ENCODE measurements at regions not wholly inside any gene's neighbourhood (a gene's known extent, or its start where the extent isn't known, plus 50 kb on each side); places are given as distances from the start of the nearest gene placed in this dataset.

DNA sequence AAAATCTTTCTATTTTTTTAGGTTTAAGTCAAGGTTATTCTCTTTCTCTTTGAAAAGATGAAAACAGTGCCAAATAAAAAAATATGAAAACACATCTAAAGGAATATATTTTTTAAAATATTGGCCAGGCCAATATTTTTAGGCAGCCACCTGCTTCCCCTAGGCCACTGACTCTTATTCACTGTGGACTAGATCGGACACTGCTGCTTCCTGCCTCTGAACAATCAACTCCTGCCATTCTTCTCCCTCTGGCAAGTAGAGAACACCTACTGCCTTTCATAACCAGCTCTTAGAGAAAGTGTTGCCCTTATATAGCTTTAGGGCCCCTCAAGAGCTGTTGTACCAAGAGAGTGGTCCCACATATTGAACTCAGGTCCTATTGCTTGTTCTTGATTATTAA lies 529.2 kb downstream of the RAPGEF2 start:
- POLR2A ChIA-PET, result no interaction called here
- DNase-seq (no peak), ATAC-seq (ENCODE audit: low read depth) (no peak)
- no peaks in the 10 kb centered on the region for H3K9me3 Mint-ChIP-seq
- no peak overlapping the region for H3K4me3 Mint-ChIP-seq
- no peak overlapping the region for H3K27ac Mint-ChIP-seq
- no peaks in the 10 kb centered on the region for H3K27me3 Mint-ChIP-seq
- no peaks in the 10 kb centered on the region for H3K4me1 Mint-ChIP-seq
- H3K36me3 Mint-ChIP-seq, result no peaks in the 10 kb centered on the region

DNA sequence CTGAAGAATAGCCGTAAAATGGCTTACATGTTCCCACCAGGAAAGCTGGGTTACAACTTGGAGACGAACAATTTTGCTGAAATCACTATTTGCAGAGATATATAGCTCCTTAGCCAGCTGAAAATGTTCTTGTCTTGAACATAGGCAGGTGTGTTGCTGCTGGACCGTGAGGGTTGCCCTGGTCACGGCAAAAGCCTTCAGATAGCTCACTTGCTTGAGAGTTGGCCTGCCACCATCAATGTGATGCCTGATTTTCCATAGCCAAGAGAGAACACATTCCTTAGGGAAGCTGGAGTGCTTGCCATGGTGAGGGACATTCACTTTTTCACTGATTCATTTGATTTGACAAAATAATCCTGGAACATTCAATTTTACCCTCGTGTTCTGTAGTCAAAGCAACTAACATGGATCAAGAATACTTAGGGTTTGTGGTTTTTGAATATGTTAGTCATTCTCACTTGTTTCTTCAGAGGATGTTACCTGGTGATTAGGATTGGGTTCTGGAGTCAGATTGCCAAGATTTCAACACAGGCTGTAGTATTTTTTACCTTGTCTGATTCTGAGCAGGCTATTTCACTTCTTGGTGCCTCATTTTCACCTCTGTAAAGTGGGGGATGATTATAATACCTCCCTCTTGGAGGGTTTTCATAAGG lies 536.9 kb downstream of the RAPGEF2 start:
- Mint-ChIP-seq H3K9me3 (peaks cover 2% of the 10 kb centered on the region), H3K4me1 (no peaks in the 10 kb centered on the region), H3K27me3 (no peaks in the 10 kb centered on the region), H3K36me3 (no peaks in the 10 kb centered on the region), H3K4me3 (no peak overlapping the region), H3K27ac (no peak overlapping the region)
- POLR2A ChIA-PET, result no interaction called here
- DNase-seq (no peak), ATAC-seq (ENCODE audit: low read depth) (no peak)

DNA sequence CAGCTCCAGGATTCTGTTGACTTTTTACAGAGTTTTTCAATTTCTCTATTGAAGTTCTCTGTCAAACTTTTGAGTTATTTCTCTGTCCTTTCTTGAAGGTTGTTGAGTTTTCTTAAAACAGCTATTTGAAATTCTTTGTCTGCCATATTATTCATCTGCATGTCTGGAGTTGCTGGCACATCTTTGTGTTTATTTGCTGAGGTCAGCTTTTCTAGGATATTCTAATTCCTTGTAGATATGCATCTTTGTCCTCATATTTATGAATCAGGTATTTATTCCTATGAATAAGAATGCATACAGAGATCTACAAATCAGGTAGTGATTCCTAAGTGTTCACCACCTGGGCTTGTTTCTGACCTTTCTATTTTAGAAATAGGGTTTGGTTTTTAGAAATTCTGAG lies 546.4 kb downstream of the RAPGEF2 start:
- no peak overlapping the region for H3K4me3 Mint-ChIP-seq
- POLR2A ChIA-PET, result no interaction called here

DNA sequence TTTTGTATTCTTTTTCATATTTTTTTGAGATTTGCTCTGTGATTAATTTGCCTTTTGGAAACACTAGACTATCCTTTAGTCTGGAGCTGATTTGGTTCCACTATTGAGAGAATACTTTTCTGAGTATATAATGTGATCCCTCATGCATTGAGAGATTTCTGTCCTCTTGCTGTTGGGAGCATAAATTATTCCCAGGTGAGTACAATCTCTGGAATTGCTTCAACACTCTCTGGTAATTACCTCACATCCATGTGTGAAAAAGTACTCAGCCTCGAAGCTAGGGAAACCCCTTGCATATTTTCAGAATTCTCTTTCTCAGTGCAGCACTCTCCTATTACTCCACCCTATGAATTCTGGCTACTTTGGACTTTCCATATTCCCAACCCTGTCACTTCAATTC lies 550.0 kb downstream of the RAPGEF2 start:
- Mint-ChIP-seq H3K27ac (no peak overlapping the region), H3K4me1 (no peaks in the 10 kb centered on the region), H3K9me3 (no peaks in the 10 kb centered on the region), H3K36me3 (no peaks in the 10 kb centered on the region), H3K4me3 (no peak overlapping the region), H3K27me3 (no peaks in the 10 kb centered on the region)
- POLR2A ChIA-PET, result no interaction called here
- no peak for DNase-seq
- ATAC-seq (ENCODE audit: low read depth), result no peak

More for the DNA sequence above, 546.4 kb downstream of the RAPGEF2 start:
- Mint-ChIP-seq H3K9me3 (no peaks in the 10 kb centered on the region), H3K27me3 (no peaks in the 10 kb centered on the region), H3K4me1 (no peaks in the 10 kb centered on the region), H3K36me3 (no peaks in the 10 kb centered on the region), H3K27ac (no peak overlapping the region)
- DNase-seq (no peak), ATAC-seq (ENCODE audit: low read depth) (no peak)

DNA sequence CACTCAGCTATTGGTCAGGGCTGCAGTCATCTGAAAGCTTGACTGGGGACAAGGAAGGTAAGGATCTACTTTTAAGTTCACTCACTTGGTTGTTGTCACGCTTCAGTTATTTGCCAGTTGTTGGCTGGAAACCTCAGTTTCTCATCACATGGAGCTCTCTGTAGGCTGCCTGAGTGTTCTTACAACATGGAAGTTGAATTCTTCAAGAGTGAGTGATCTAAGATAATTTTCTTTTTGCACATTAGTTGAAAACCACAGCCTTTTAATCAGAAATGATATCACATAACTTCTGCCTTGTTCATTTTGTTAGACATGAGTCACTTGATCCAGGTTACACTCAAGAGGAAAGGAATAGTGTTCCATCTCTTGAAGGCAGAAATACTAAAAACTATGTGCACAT lies 552.7 kb downstream of the RAPGEF2 start:
- no peak overlapping the region for H3K27ac Mint-ChIP-seq
- no peak for DNase-seq
- H3K27me3 Mint-ChIP-seq, result no peaks in the 10 kb centered on the region
- H3K9me3 Mint-ChIP-seq, result no peaks in the 10 kb centered on the region
- H3K36me3 Mint-ChIP-seq, result no peaks in the 10 kb centered on the region
- POLR2A ChIA-PET, result no interaction called here
- no peak for ATAC-seq (ENCODE audit: low read depth)
- no peak overlapping the region for H3K4me3 Mint-ChIP-seq
- no peaks in the 10 kb centered on the region for H3K4me1 Mint-ChIP-seq

DNA sequence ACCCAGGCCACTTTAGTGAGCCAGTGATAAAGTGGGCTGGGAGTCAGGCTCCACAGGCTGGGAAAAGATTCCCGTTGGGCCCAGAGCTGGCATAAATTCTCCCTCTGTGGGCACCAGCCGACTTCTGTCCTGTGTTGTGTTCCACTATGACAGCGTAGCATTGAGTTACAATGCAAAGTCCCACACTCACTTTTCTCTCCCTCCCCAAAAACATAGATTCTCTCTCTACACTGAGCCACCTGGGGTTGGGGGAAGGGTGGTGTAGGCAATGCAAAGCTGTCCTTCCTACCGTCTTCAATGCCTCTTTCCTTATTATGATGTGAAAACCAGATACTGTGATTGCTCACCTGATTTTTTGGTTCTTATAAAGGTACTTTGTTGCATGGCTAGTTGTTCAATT lies 566.2 kb downstream of the RAPGEF2 start:
- Mint-ChIP-seq H3K36me3 (no peaks in the 10 kb centered on the region), H3K27ac (no peak overlapping the region), H3K27me3 (no peaks in the 10 kb centered on the region), H3K9me3 (no peaks in the 10 kb centered on the region), H3K4me1 (no peaks in the 10 kb centered on the region), H3K4me3 (no peak overlapping the region)
- ATAC-seq (ENCODE audit: low read depth) (no peak), DNase-seq (no peak)
- POLR2A ChIA-PET, result no interaction called here

DNA sequence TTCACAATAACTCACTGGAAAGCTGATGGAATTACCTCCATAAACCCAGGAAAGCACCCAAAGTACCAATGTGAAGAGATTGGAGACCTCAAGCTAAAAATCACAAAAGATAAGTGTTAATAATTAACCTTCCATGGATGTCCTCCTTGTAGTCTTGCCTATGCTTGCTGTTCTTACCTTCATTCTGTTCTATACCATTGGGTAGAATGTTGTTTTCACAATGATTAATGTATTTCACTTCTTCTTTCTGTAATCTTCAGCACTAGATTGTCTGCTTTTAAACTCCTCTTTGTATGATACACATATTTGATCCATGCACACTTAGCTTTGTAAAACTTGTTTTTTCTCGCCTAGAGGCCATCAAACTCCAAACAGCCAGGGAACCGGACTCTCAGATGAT lies 570.3 kb downstream of the RAPGEF2 start:
- no peaks in the 10 kb centered on the region for H3K9me3 Mint-ChIP-seq
- DNase-seq (no peak), ATAC-seq (ENCODE audit: low read depth) (no peak)
- POLR2A ChIA-PET, result no interaction called here
- no peaks in the 10 kb centered on the region for H3K4me1 Mint-ChIP-seq
- no peaks in the 10 kb centered on the region for H3K36me3 Mint-ChIP-seq
- H3K4me3 Mint-ChIP-seq, result no peak overlapping the region
- H3K27ac Mint-ChIP-seq, result no peak overlapping the region
- no peaks in the 10 kb centered on the region for H3K27me3 Mint-ChIP-seq

DNA sequence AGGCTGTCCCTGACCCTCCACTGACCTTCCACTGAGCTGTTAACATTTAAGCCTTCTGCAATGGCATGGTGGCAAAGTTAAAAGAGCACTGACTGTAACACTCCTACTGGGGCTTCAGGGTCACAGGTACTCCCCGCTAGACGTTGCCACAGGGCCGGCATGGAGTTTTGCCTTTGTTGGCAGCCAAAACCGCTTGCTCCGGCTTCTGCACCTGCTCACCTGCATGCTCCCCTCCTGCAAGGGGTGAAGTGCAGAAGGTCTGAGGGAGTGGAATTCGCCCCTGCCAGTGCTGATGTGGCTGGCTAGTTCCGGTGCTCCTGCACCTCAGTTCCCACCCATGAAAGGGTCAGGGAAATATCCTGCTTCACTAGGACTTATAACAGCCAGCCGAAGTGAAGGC lies 571.4 kb downstream of the RAPGEF2 start:
- no peak for DNase-seq
- Mint-ChIP-seq H3K4me3 (no peak overlapping the region), H3K9me3 (no peaks in the 10 kb centered on the region), H3K27ac (no peak overlapping the region), H3K4me1 (no peaks in the 10 kb centered on the region), H3K36me3 (no peaks in the 10 kb centered on the region), H3K27me3 (no peaks in the 10 kb centered on the region)
- no peak for ATAC-seq (ENCODE audit: low read depth)
- POLR2A ChIA-PET, result no interaction called here

DNA sequence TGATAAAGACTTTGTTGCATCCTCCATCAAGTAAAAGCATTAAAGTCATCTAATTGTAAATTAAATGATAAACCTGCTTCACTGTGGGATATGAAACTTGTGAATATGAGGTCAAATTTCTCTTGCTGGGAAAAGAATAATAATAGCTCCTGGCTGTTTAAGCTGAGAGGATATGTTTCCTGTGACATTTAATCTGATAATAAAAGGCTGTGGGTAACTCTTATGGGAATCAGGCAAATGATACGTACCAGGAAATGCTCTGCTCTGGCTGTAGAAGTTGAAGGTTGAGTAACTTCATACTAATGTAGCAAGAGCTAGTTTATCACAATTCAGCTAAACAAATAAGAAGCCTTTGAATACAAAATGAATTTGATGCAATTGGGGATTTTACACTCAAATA lies 574.6 kb downstream of the RAPGEF2 start:
- POLR2A ChIA-PET, result no interaction called here
- DNase-seq (no peak), ATAC-seq (ENCODE audit: low read depth) (no peak)
- H3K27me3 Mint-ChIP-seq, result no peaks in the 10 kb centered on the region
- no peaks in the 10 kb centered on the region for H3K9me3 Mint-ChIP-seq
- no peaks in the 10 kb centered on the region for H3K36me3 Mint-ChIP-seq
- H3K4me1 Mint-ChIP-seq, result no peaks in the 10 kb centered on the region
- H3K27ac Mint-ChIP-seq, result no peak overlapping the region
- no peak overlapping the region for H3K4me3 Mint-ChIP-seq

DNA sequence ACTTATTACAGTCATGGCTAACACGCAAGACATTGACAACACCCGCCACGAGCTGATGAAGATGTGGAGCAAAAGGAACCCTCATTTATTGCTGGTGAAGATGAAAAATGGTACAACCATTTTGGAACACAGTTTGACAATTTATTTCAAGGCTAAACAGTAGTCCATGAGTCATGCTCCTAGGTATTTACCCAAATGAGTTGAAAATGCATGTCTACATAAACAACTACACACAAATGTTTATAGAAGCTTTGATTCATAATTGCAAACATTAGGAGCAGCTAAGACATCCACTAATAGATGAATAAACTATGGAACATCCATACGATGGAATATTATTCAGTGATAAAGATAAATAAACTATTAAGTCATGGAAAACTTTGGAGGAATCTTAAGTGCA lies 580.1 kb downstream of the RAPGEF2 start:
- Mint-ChIP-seq H3K4me1 (no peaks in the 10 kb centered on the region), H3K4me3 (no peak overlapping the region), H3K27me3 (no peaks in the 10 kb centered on the region), H3K9me3 (peaks cover 4% of the 10 kb centered on the region), H3K36me3 (no peaks in the 10 kb centered on the region), H3K27ac (no peak overlapping the region)
- no peak for DNase-seq
- ATAC-seq (ENCODE audit: low read depth), result no peak
- POLR2A ChIA-PET, result no interaction called here

DNA sequence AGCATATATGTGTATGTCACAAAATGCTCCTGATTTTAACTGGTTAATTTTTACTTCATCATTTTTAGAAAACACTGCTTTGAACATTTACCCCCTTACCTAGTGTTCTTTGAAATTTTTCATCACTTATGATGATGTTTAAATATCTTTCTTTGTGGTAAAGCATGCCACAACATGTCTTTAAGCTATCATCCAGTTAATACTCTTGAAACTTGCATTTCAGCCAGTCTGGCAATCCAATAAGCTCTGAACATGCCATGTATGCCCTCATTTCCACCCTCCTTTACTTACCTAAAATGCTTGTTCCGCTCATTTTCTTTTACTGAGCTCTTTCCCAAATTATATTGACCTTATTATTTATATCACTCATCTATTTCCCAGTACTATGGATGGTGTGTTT lies 581.2 kb downstream of the RAPGEF2 start:
- POLR2A ChIA-PET, result no interaction called here
- peaks cover 4% of the 10 kb centered on the region for H3K9me3 Mint-ChIP-seq
- H3K27ac Mint-ChIP-seq, result no peak overlapping the region
- no peaks in the 10 kb centered on the region for H3K4me1 Mint-ChIP-seq
- ATAC-seq (ENCODE audit: low read depth), result no peak
- no peak for DNase-seq
- no peaks in the 10 kb centered on the region for H3K36me3 Mint-ChIP-seq
- H3K27me3 Mint-ChIP-seq, result no peaks in the 10 kb centered on the region
- H3K4me3 Mint-ChIP-seq, result no peak overlapping the region

DNA sequence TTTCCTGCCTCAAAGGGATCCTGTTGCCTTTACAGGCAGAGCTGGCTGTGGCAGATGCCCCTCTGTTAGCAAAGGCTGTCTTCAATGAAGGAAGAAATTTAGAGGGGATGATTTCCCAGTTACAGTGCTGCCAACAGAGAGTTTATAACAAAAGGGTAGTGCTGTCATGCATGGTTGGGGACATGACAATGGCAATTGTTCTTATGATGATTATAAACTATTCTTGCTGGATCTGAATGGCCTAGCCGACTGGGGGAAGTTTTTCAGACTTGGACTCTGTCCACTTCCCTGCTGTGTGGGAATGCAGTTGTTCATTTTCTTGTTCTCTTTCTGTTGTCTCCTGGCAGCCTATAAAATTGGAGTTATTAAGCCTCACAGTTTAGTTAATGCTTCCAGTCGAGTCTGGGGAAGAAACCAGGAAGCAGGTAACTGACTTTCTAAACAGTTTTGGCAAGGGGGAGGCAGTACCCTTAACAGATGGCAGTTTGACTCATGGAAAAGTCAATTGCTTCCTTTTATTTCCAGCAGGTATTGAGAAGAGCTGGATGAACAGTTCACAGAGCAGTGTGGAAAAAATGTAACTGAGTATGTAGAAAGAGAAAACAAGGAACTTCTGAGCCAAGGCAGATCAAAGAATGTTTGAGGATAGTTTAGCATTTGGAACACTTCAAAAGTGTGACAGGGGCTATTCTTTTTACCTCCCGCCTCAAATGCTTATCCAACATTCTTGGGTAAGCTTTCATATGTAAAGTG lies 582.6 kb downstream of the RAPGEF2 start:
- DNase-seq, result no peak
- Mint-ChIP-seq H3K27ac (no peak overlapping the region), H3K4me3 (no peak overlapping the region), H3K27me3 (no peaks in the 10 kb centered on the region), H3K4me1 (no peaks in the 10 kb centered on the region), H3K9me3 (peaks cover 4% of the 10 kb centered on the region), H3K36me3 (no peaks in the 10 kb centered on the region)
- POLR2A ChIA-PET, result no interaction called here
- no peak for ATAC-seq (ENCODE audit: low read depth)

DNA sequence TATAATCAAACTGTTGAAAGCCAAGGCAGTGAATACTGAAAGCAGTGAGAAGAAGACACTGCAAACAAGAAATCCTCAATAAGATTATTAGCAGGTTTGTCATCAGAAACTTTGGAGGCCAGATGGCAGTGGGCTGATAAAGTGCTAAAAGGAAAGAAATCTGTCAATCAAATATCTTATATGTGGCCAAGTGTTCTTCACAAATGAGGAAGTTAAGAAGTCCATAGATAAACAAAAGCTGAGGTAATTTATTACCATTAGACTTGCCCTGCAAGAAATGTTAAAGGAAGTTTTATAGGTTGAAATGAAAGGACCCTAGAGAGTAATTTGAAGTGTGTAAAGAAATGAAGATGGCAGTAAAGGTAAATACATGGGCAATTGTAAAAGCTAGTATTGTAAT lies 586.6 kb downstream of the RAPGEF2 start:
- Mint-ChIP-seq H3K27ac (no peak overlapping the region), H3K4me1 (no peaks in the 10 kb centered on the region), H3K4me3 (no peak overlapping the region)

DNA sequence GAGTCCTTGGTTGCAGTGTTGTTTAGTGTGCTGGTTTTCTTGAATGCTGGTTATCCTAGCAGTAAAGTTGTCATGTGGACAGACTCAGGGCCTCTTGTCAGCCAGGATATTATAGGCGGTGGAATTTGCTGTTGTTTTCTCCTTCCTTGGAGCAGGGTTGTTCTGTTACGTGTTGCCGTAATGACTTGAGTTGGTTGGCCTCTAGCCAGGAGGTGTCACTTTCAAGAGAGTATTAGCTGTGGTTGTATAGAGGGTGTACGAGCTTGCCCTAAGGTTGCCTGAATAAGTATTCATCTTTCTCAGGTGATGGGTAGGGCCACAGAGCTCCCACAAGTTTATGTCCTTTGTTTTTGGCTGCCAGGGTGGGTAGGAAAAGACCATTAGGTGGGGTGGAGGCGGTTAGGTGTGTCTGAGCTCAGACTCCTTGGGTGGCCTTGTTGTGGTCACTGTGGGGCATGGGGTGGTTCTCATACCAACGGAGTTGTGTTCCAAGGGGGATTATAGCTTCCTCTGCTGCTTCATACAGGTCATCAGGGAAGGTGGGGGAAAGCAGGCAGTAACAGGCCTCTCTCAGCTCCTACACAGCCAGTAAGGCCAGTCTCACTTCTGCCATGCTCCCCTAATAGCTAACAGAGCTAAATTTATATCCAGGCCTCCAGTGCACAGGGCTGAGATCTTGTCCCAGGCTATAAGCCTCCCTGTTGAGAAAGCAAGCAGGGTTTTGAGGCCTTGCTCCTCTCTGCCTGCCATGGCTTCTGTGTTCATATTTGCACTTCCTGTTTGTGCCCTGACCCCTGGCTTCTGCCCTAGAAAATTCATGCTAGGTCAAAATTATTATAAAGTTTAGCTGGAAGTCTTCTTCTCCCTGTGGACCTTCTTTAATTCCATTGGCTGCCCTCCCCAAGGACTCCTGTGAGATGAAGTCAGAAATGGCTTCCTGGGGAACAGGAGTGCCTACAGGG lies 594.7 kb downstream of the RAPGEF2 start:
- Mint-ChIP-seq H3K4me1 (no peaks in the 10 kb centered on the region), H3K36me3 (no peaks in the 10 kb centered on the region), H3K27me3 (no peaks in the 10 kb centered on the region), H3K4me3 (no peak overlapping the region), H3K27ac (no peak overlapping the region), H3K9me3 (peaks cover 8% of the 10 kb centered on the region)
- POLR2A ChIA-PET, result no interaction called here
- ATAC-seq (ENCODE audit: low read depth) (no peak), DNase-seq (no peak)

More for the DNA sequence above, 586.6 kb downstream of the RAPGEF2 start:
- ATAC-seq (ENCODE audit: low read depth) (no peak), DNase-seq (no peak)
- Mint-ChIP-seq H3K36me3 (no peaks in the 10 kb centered on the region), H3K27me3 (no peaks in the 10 kb centered on the region), H3K9me3 (peaks cover 14% of the 10 kb centered on the region)
- POLR2A ChIA-PET, result no interaction called here
